Smooth muscle cell (in vitro differentiated cells): ENCODE measurements at regions not wholly inside any gene's neighbourhood (a gene's known extent, or its start where the extent isn't known, plus 50 kb on each side); places are given as distances from the start of the nearest gene placed in this dataset.

ENCODE experiments used
- DNase-seq: peaks from one replicate; lab custom pipeline; 2025; ENCODE audit not compliant: unreplicated experiment; lab: John Stamatoyannopoulos, UW
- H2AFZ ChIP-seq: fragments of 200-600 bp; sonication (generic); 2 replicates; pipeline ENCODE4 v1.6.0; 2016; ENCODE audit warnings: antibody characterized with exemption, low read depth, mild to moderate bottlenecking
- H3F3A ChIP-seq: fragments of 200-600 bp; sonication (generic); 2 replicates; pipeline ENCODE4 v1.6.0; 2017; ENCODE audit warnings: antibody characterized with exemption, low read depth
- H3K27ac ChIP-seq: fragments of 200-600 bp; sonication (generic); 2 replicates; pipeline ENCODE4 v1.5.1; 2016; ENCODE audit warnings: low read depth, mild to moderate bottlenecking
- H3K27me3 ChIP-seq: fragments of 200-600 bp; sonication (generic); 2 replicates; pipeline ENCODE4 v1.6.1; 2016; ENCODE audit warnings: low read depth, mild to moderate bottlenecking
- H3K36me3 ChIP-seq: fragments of 200-600 bp; sonication (generic); 2 replicates; pipeline ENCODE4 v1.5.1; 2016; ENCODE audit warnings: low read depth
- H3K4me1 ChIP-seq: fragments of 200-600 bp; sonication (generic); 2 replicates; pipeline ENCODE4 v1.5.1; 2016; ENCODE audit warnings: low read depth
- H3K4me2 ChIP-seq: fragments of 200-600 bp; sonication (generic); 2 replicates; pipeline ENCODE4 v1.6.0; 2016; ENCODE audit warnings: mild to moderate bottlenecking
- H3K4me3 ChIP-seq: fragments of 200-600 bp; sonication (generic); 2 replicates; pipeline ENCODE4 v1.5.1; 2016; ENCODE audit warnings: mild to moderate bottlenecking
- H3K79me2 ChIP-seq: fragments of 200-600 bp; sonication (generic); 2 replicates; pipeline ENCODE4 v1.6.0; 2016; ENCODE audit warnings: low read depth, mild to moderate bottlenecking
- H3K9ac ChIP-seq: fragments of 200-600 bp; sonication (generic); 2 replicates; pipeline ENCODE4 v1.6.0; 2016; ENCODE audit warnings: low read depth
- H3K9me3 ChIP-seq: fragments of 200-600 bp; sonication (generic); replicated peaks from 2 replicates; pipeline ENCODE4 v1.5.1; 2016; ENCODE audit warnings: low read depth
- H4K20me1 ChIP-seq: fragments of 200-600 bp; sonication (generic); 2 replicates; pipeline ENCODE4 v1.6.0; 2016; ENCODE audit warnings: low read depth
- CTCF ChIP-seq: fragments of 200-600 bp; sonication (generic); IDR thresholded peaks from 2 replicates; pipeline ENCODE4 v1.5.1; 2017; ENCODE audit warnings: borderline replicate concordance, mild to moderate bottlenecking, antibody characterized with exemption; ENCODE audit not compliant: insufficient read depth, poor library complexity, severe bottlenecking
- WGBS: methylation state at CpG from one replicate; pipeline ENCODE4 v1.1.7; 2016; ENCODE audit warnings: low lambda C conversion rate; 5-methylcytosine and 5-hydroxymethylcytosine counted together

- no peak overlapping the region for H3K4me3 ChIP-seq
- no peaks in the 10 kb centered on the region for H3K9me3 ChIP-seq
- peaks cover 31% of the 10 kb centered on the region for H3F3A ChIP-seq
- no peak for TF ChIP-seq CTCF
- no peak overlapping the region for H3K9ac ChIP-seq
- no peaks in the 10 kb centered on the region for H3K27me3 ChIP-seq
- DNase-seq = no peak
- 97% methylated on average over 6 of the region's 6 CpGs for WGBS
- no peaks in the 10 kb centered on the region for H4K20me1 ChIP-seq
- H3K27ac ChIP-seq = no peak overlapping the region
- no peaks in the 10 kb centered on the region for H3K36me3 ChIP-seq
- H3K4me1 ChIP-seq = peaks cover 26% of the 10 kb centered on the region
- no peak overlapping the region for H3K4me2 ChIP-seq
- H2AFZ ChIP-seq = no peak overlapping the region
- no peaks in the 10 kb centered on the region for H3K79me2 ChIP-seq
Observed at GRCh38 chr3:72272356-72272755, 487.4 kb upstream of the PROK2 start.

- H3K9ac ChIP-seq = no peak overlapping the region
- H4K20me1 ChIP-seq = no peaks in the 10 kb centered on the region
- no peak overlapping the region for H2AFZ ChIP-seq
- no peak for DNase-seq
- no peak for TF ChIP-seq CTCF
- no peaks in the 10 kb centered on the region for H3K9me3 ChIP-seq
- no peak overlapping the region for H3K27ac ChIP-seq
- H3K4me3 ChIP-seq = no peak overlapping the region
- peaks cover 26% of the 10 kb centered on the region for H3K4me1 ChIP-seq
- H3K79me2 ChIP-seq = no peaks in the 10 kb centered on the region
- H3K4me2 ChIP-seq = no peak overlapping the region
- 48% methylated on average over 2 of the region's 2 CpGs for WGBS
- H3K36me3 ChIP-seq = no peaks in the 10 kb centered on the region
- H3F3A ChIP-seq = peaks cover 31% of the 10 kb centered on the region
- H3K27me3 ChIP-seq = no peaks in the 10 kb centered on the region
Observed at GRCh38 chr3:72271923-72272322, 487.0 kb upstream of the PROK2 start.

GRCh38 chr3:72271216-72271615 lies 486.3 kb upstream of the PROK2 start:
- peaks cover 31% of the 10 kb centered on the region for H3F3A ChIP-seq
- H3K9ac ChIP-seq = no peak overlapping the region
- H3K4me1 ChIP-seq = peaks cover 26% of the 10 kb centered on the region
- no peak overlapping the region for H2AFZ ChIP-seq
- H3K27me3 ChIP-seq = no peaks in the 10 kb centered on the region
- H3K79me2 ChIP-seq = no peaks in the 10 kb centered on the region
- H3K36me3 ChIP-seq = no peaks in the 10 kb centered on the region
- 96% methylated on average over 6 of the region's 6 CpGs for WGBS
- H3K27ac ChIP-seq = no peak overlapping the region
- no peak for TF ChIP-seq CTCF
- no peaks in the 10 kb centered on the region for H3K9me3 ChIP-seq
- no peaks in the 10 kb centered on the region for H4K20me1 ChIP-seq
- no peak overlapping the region for H3K4me2 ChIP-seq
- DNase-seq = no peak
- H3K4me3 ChIP-seq = no peak overlapping the region

- Histone ChIP-seq H3K27me3 (no peaks in the 10 kb centered on the region), H3K79me2 (no peaks in the 10 kb centered on the region), H3K4me3 (no peak overlapping the region), H3K4me2 (no peak overlapping the region), H3K36me3 (no peaks in the 10 kb centered on the region), H3K27ac (peak overlapping the region; percentile 88), H3K9me3 (no peaks in the 10 kb centered on the region), H3F3A (peaks cover 34% of the 10 kb centered on the region), H3K4me1 (peaks cover 26% of the 10 kb centered on the region), H2AFZ (no peak overlapping the region), H3K9ac (no peak overlapping the region), H4K20me1 (no peaks in the 10 kb centered on the region)
- TF ChIP-seq CTCF = no peak
- no peak for DNase-seq
- 92% methylated on average over 5 of the region's 5 CpGs for WGBS
Observed at GRCh38 chr3:72270730-72271129, 485.8 kb upstream of the PROK2 start.
